Psoas muscle (tissue), 7 donors: ENCODE measurements at regions not wholly inside any gene's neighbourhood (a gene's known extent, or its start where the extent isn't known, plus 50 kb on each side); places are given as distances from the start of the nearest gene placed in this dataset.

Experiments used
- ATAC-seq, 4 donors: fragments of 200-7000 bp; cut with Tn5 transposase; one replicate each; pipeline ENCODE4 v1.9.1; 2020; ENCODE audit warnings: moderate library complexity in 3 of 4, mild to moderate bottlenecking in 2 of 4
- DNase-seq, 2 donors: peaks; one replicate each; pipeline ENCODE4 v3.0.0-alpha.2; 2020
- H3K27ac ChIP-seq: fragments of 200-600 bp; one replicate; pipeline ENCODE4 v1.8.0; 2022
- H3K27me3 ChIP-seq, 3 donors: fragments of 200-600 bp in 1 of 3; one replicate each; pipeline versions ENCODE4 v1.6.1 to v1.8.0; 2013 to 2022; ENCODE audit warnings: low read length in 2 of 3, mild to moderate bottlenecking in 2 of 3, moderate library complexity in 1 of 3; ENCODE audit not compliant: insufficient read depth in 3 of 3
- H3K36me3 ChIP-seq, 2 donors: fragments of 200-600 bp in 1 of 2; one replicate each; pipeline versions ENCODE4 v1.6.1 to v1.8.0; 2013 to 2022; ENCODE audit warnings: low read depth in 1 of 2, mild to moderate bottlenecking in 1 of 2, moderate library complexity in 1 of 2; ENCODE audit not compliant: insufficient read depth in 1 of 2
- H3K4me1 ChIP-seq: fragments of 200-600 bp; one replicate; pipeline ENCODE4 v1.8.0; 2022
- H3K4me3 ChIP-seq: fragments of 200-600 bp; one replicate; pipeline ENCODE4 v1.8.0; 2022; ENCODE audit warnings: mild to moderate bottlenecking
- H3K9me3 ChIP-seq: fragments of 200-600 bp; one replicate; pipeline ENCODE4 v1.8.0; 2022
- WGBS, 3 donors: extraction: QIAGEN DNeasy Blood & Tissue Kit; methylation state at CpG; one replicate each; pipeline versions ENCODE4 v1.1.6 to v1.1.7; 2013; 5-methylcytosine and 5-hydroxymethylcytosine counted together
- intact Hi-C, 2 donors: fragments of 100-400 bp; cut with DNase I; formaldehyde crosslinking; loops; one replicate each; pipeline versions ENCODE4 v1.11.0 to v1.14.2; 2022
- TF ChIP-seq, protein P1 (sequence below): fragments of 200-600 bp; IDR thresholded peaks from one replicate; pipeline ENCODE4 v1.8.0; 2022; ENCODE audit warnings: antibody characterized with exemption
- donor health status: healthy with polysubstance abuse.
- donor health status: DM: no; HTN: no; CAD: no; lungs with moderate emphysema.
- donor health status: Bipolar disorder and iron deficiency.
- donor health status: healthy.
- donor health status: DM: yes; HTN: yes; CAD: no.
- donor health status: DM: no; HTN: no; CAD: no.
- donor health status: DM: yes; HTN: yes; CAD: no.

DNA sequence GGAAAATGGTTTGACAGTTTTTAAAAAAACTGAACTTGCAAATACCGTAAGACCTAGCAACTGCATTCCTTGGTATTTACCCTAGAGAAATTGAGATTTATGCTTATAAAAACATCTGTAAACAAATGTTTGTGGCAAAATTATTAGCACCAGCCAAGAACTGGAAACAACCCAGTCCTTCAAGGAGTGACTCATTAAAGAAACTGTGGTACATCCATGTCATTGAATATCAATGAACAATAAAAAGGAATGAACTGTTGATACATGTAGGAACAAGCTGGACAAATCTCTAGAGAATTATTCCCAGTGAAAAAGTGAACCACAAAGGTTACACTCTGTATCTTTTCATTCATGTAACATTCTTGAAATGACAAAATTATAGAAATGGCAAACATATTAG is 240.2 kb upstream of the ADAMTS3 start:
- ATAC-seq (no peak), DNase-seq (no peak)
- intact Hi-C loops, result no loop called here
- 59 to 79% (median 78%) methylated on average over 1 of the region's 1 CpG for WGBS, 3 donors
- TF ChIP-seq, protein P1, sequence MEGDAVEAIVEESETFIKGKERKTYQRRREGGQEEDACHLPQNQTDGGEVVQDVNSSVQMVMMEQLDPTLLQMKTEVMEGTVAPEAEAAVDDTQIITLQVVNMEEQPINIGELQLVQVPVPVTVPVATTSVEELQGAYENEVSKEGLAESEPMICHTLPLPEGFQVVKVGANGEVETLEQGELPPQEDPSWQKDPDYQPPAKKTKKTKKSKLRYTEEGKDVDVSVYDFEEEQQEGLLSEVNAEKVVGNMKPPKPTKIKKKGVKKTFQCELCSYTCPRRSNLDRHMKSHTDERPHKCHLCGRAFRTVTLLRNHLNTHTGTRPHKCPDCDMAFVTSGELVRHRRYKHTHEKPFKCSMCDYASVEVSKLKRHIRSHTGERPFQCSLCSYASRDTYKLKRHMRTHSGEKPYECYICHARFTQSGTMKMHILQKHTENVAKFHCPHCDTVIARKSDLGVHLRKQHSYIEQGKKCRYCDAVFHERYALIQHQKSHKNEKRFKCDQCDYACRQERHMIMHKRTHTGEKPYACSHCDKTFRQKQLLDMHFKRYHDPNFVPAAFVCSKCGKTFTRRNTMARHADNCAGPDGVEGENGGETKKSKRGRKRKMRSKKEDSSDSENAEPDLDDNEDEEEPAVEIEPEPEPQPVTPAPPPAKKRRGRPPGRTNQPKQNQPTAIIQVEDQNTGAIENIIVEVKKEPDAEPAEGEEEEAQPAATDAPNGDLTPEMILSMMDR, result no peak
- no peaks in the 10 kb centered on the region for H3K9me3 ChIP-seq
- H3K27me3 ChIP-seq, result no peaks in the 10 kb centered on the region
- no peak overlapping the region for H3K27ac ChIP-seq
- H3K4me1 ChIP-seq, result no peaks in the 10 kb centered on the region
- no peaks in the 10 kb centered on the region for H3K36me3 ChIP-seq
- no peak overlapping the region for H3K4me3 ChIP-seq

GRCh38 chr4:72805284-72805683 is 236.3 kb upstream of the ADAMTS3 start:
- H3K36me3 ChIP-seq, result no peaks in the 10 kb centered on the region
- intact Hi-C loops, result no loop called here
- no peak overlapping the region for H3K27ac ChIP-seq
- ATAC-seq (no peak), DNase-seq (no peak)
- no peak overlapping the region for H3K4me3 ChIP-seq
- H3K9me3 ChIP-seq, result no peaks in the 10 kb centered on the region
- WGBS, 3 donors, result 52 to 60% (median 53%) methylated on average over 2 of the region's 2 CpGs
- no peaks in the 10 kb centered on the region for H3K27me3 ChIP-seq
- no peaks in the 10 kb centered on the region for H3K4me1 ChIP-seq
- TF ChIP-seq, protein P1, result no peak

GRCh38 chr4:72797486-72797885 is 228.5 kb upstream of the ADAMTS3 start:
- WGBS, 3 donors, result 60 to 74% (median 69%) methylated on average over 1 of the region's 1 CpG
- Histone ChIP-seq H3K4me1 (no peaks in the 10 kb centered on the region), H3K36me3 (no peaks in the 10 kb centered on the region), H3K4me3 (no peak overlapping the region), H3K9me3 (no peaks in the 10 kb centered on the region), H3K27ac (no peak overlapping the region), H3K27me3 (no peaks in the 10 kb centered on the region)
- DNase-seq, result no peak
- TF ChIP-seq, protein P1, result no peak
- no peak for ATAC-seq
- intact Hi-C loops, result no loop called here

GRCh38 chr4:72791054-72791453 is 222.0 kb upstream of the ADAMTS3 start:
- TF ChIP-seq, protein P1, result no peak
- no peaks in the 10 kb centered on the region for H3K27me3 ChIP-seq
- ATAC-seq (no peak), DNase-seq (no peak)
- no peaks in the 10 kb centered on the region for H3K4me1 ChIP-seq
- H3K4me3 ChIP-seq, result no peak overlapping the region
- intact Hi-C loops, result no loop called here
- 23 to 80% (median 56%) methylated on average over 2 of the region's 2 CpGs for whole genome bisulfite sequencing, 3 donors
- H3K27ac ChIP-seq, result no peak overlapping the region
- H3K9me3 ChIP-seq, result no peaks in the 10 kb centered on the region
- H3K36me3 ChIP-seq, result no peaks in the 10 kb centered on the region

GRCh38 chr4:72786401-72786990 is 217.5 kb upstream of the ADAMTS3 start:
- intact Hi-C loops, result no loop called here
- Histone ChIP-seq H3K36me3 (no peaks in the 10 kb centered on the region), H3K4me3 (no peak overlapping the region), H3K27me3 (no peaks in the 10 kb centered on the region), H3K4me1 (no peaks in the 10 kb centered on the region), H3K27ac (no peak overlapping the region), H3K9me3 (no peaks in the 10 kb centered on the region)
- ATAC-seq (no peak), DNase-seq (no peak)
- WGBS, 3 donors, result 83 to 90% (median 87%) methylated on average over 6 of the region's 6 CpGs
- TF ChIP-seq, protein P1, result no peak
